ENCODE measurements at regions not wholly inside any gene's neighbourhood (a gene's known extent, or its start where the extent isn't known, plus 50 kb on each side); places are given as distances from the start of the nearest gene placed in this dataset.

GRCh38 chr6:140540743-140541142 is 1166.3 kb upstream of the CITED2 start:
- TF ChIP-seq CTCF (IDR thresholded peaks at IDR 0.05) (no peak), EZH2 (IDR thresholded peaks at IDR 0.05) (no peak), EZH2phosphoT487 (IDR thresholded peaks at IDR 0.05) (no peak)
